Vagina (tissue), 2 donors: ENCODE measurements at regions not wholly inside any gene's neighbourhood (a gene's known extent, or its start where the extent isn't known, plus 50 kb on each side); places are given as distances from the start of the nearest gene placed in this dataset.

Experiments
- CTCF ChIP-seq, 3 experiments: fragments of 450-650 bp in 2 of 3; fragments of 200-600 bp in 1 of 3; sonication (generic) in 1 of 3; IDR thresholded peaks; one replicate each; pipeline ENCODE4 v1.5.1; 2017 to 2019; ENCODE audit warnings: antibody characterized with exemption in 3 of 3, mild to moderate bottlenecking in 2 of 3, moderate library complexity in 2 of 3
- POLR2A ChIP-seq, 2 donors: fragments of 450-650 bp; IDR thresholded peaks; one replicate each; pipeline ENCODE4 v1.6.1; 2017; ENCODE audit warnings: antibody characterized with exemption in 2 of 2, mild to moderate bottlenecking in 2 of 2, moderate library complexity in 2 of 2

DNA sequence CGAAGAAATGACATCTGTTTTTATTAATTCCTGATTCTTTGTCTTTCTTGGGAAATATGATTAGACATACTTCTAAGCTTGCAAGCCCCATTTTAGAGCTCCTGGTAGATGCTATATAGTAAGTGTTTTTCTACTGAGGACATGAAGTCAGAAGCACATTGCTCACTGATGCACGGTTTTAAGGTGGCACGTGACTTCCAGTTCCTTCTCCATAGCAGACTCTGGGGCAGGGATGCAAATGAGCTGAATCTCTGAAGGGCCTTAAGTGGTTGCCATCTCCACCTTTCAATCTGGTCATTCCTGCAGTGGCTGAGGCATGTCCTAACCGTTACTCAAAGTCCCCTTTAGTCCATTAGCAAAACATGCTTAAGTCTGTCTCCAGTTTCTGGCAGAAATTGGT, 421.2 kb upstream of the HTR1E start:
- TF ChIP-seq CTCF (IDR thresholded peaks at IDR 0.05) (no peak), POLR2A (IDR thresholded peaks at IDR 0.05) (no peak)
